Neuron (in vitro differentiated cells): ENCODE measurements at regions not wholly inside any gene's neighbourhood (a gene's known extent, or its start where the extent isn't known, plus 50 kb on each side); places are given as distances from the start of the nearest gene placed in this dataset.
"Not testable (repeated sequence)": the region's sequence is repeated elsewhere in the genome, so short reads cannot be mapped to it uniquely, and the experiment has no call there.

Source experiments
- H2AFZ ChIP-seq: one replicate; pipeline ENCODE4 v1.6.1; 2013; ENCODE audit warnings: low read depth, mild to moderate bottlenecking, inconsistent platforms, low read length, moderate library complexity
- H3K27me3 ChIP-seq: one replicate; pipeline ENCODE4 v1.6.1; 2013; ENCODE audit warnings: low read length; ENCODE audit not compliant: insufficient read depth
- H3K36me3 ChIP-seq: one replicate; pipeline ENCODE4 v1.6.1; 2013; ENCODE audit warnings: low read length; ENCODE audit not compliant: insufficient read depth
- H3K4me1 ChIP-seq: one replicate; pipeline ENCODE4 v1.6.1; 2013; ENCODE audit warnings: low read length; ENCODE audit not compliant: insufficient read depth
- H3K4me3 ChIP-seq: 2 replicates; pipeline ENCODE4 v1.5.1; 2013; ENCODE audit warnings: mild to moderate bottlenecking, low read length, moderate library complexity
- H3K9me3 ChIP-seq: one replicate; pipeline ENCODE4 v1.6.1; 2013; ENCODE audit warnings: low read length

- Histone ChIP-seq H3K9me3 (no peaks in the 10 kb centered on the region), H2AFZ (no peak overlapping the region), H3K27me3 (no peaks in the 10 kb centered on the region), H3K4me1 (no peaks in the 10 kb centered on the region), H3K4me3 (no peak overlapping the region), H3K36me3 (no peaks in the 10 kb centered on the region)
These were observed 80.9 kb upstream of the SEMA3C start for GRCh38 chr7:80999771-81000170.

DNA sequence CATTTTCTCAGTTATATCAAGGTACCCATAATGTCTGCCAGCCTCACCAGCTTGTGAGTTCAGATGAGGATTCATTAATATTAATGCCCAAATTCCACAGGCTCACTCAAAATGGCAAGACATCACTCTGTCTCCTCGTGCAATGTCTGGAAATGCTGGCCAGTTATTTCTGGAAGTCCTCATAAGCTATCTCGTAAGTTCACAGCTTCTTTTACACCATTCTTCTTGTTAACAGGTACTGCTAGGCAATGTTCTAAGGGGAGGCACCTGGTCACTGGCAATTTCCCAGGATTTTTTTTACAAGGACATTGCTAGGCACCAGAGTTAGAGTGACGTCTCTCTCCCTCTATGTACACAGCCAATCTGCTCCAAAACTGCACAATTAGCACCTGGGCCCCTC is 80.2 kb upstream of the SEMA3C start:
- Histone ChIP-seq H2AFZ (no peak overlapping the region), H3K4me3 (no peak overlapping the region), H3K27me3 (no peaks in the 10 kb centered on the region), H3K36me3 (no peaks in the 10 kb centered on the region), H3K9me3 (no peaks in the 10 kb centered on the region), H3K4me1 (no peaks in the 10 kb centered on the region)

GRCh38 chr7:80997841-80998240 is 79.0 kb upstream of the SEMA3C start:
- Histone ChIP-seq H3K36me3 (no peaks in the 10 kb centered on the region), H2AFZ (no peak overlapping the region), H3K4me1 (no peaks in the 10 kb centered on the region), H3K27me3 (no peaks in the 10 kb centered on the region), H3K9me3 (no peaks in the 10 kb centered on the region), H3K4me3 (no peak overlapping the region)

DNA sequence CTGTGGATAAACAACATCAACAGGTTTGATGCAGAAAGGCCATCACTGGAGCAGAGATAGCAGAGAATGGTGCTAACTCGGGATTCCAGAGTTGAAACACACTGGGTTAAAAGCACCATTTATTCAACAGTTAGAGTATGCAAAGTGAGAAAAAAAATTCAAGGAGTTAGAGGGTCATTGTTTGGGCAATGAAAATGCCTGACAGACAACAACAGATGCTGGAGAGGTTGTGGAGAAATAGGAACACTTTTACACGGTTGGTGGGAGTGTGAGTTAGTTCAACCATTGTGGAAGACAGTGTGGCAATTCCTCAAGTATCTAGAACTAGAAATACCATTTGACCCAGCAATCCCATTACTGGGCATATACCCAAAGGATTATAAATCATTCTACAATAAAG is 77.4 kb upstream of the SEMA3C start:
- not testable (repeated sequence) for H3K36me3 ChIP-seq, H3K9me3 ChIP-seq, H3K4me1 ChIP-seq, H3K27me3 ChIP-seq, H3K4me3 ChIP-seq, H2AFZ ChIP-seq

GRCh38 chr7:80991654-80992053 is 72.8 kb upstream of the SEMA3C start:
- Histone ChIP-seq H3K36me3 (no peaks in the 10 kb centered on the region), H3K4me1 (no peaks in the 10 kb centered on the region), H3K27me3 (no peaks in the 10 kb centered on the region), H3K9me3 (no peaks in the 10 kb centered on the region), H2AFZ (no peak overlapping the region), H3K4me3 (no peak overlapping the region)

DNA sequence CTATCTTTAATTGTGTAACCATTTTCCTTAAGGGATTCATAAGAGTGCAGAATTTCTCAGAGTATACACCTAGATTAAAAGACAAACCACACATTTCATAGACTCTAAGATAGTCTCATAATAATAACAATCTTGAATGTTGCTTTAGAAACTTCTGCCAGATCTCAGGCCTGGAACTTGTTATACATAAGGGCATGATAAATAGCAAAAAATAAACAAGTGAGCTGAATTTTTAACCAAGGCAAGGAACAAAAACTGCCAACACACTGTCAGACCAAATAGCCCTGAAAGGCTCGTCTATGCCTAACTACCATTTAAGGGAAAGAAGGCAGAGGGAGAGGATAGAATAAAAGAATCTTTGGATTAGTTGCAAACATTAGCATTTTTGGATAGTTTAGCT is 65.8 kb upstream of the SEMA3C start:
- no peaks in the 10 kb centered on the region for H3K4me1 ChIP-seq
- no peaks in the 10 kb centered on the region for H3K9me3 ChIP-seq
- no peaks in the 10 kb centered on the region for H3K27me3 ChIP-seq
- H2AFZ ChIP-seq: no peak overlapping the region
- H3K4me3 ChIP-seq: no peak overlapping the region
- H3K36me3 ChIP-seq: no peaks in the 10 kb centered on the region

GRCh38 chr7:80981405-80981804 is 62.6 kb upstream of the SEMA3C start:
- Histone ChIP-seq H3K9me3 (peaks cover 2% of the 10 kb centered on the region), H3K36me3 (no peaks in the 10 kb centered on the region), H3K4me1 (no peaks in the 10 kb centered on the region), H3K27me3 (no peaks in the 10 kb centered on the region), H3K4me3 (no peak overlapping the region), H2AFZ (no peak overlapping the region)

- H2AFZ ChIP-seq: no peak overlapping the region
- H3K4me3 ChIP-seq: no peak overlapping the region
- no peaks in the 10 kb centered on the region for H3K36me3 ChIP-seq
- no peaks in the 10 kb centered on the region for H3K4me1 ChIP-seq
- H3K9me3 ChIP-seq: peaks cover 2% of the 10 kb centered on the region
- no peaks in the 10 kb centered on the region for H3K27me3 ChIP-seq
These were observed 58.9 kb upstream of the SEMA3C start for GRCh38 chr7:80977751-80978150.

GRCh38 chr7:80974396-80975358 is 55.8 kb upstream of the SEMA3C start:
- Histone ChIP-seq H3K4me3 (no peak overlapping the region), H2AFZ (no peak overlapping the region), H3K36me3 (no peaks in the 10 kb centered on the region), H3K9me3 (peaks cover 2% of the 10 kb centered on the region), H3K27me3 (no peaks in the 10 kb centered on the region), H3K4me1 (no peaks in the 10 kb centered on the region)

DNA sequence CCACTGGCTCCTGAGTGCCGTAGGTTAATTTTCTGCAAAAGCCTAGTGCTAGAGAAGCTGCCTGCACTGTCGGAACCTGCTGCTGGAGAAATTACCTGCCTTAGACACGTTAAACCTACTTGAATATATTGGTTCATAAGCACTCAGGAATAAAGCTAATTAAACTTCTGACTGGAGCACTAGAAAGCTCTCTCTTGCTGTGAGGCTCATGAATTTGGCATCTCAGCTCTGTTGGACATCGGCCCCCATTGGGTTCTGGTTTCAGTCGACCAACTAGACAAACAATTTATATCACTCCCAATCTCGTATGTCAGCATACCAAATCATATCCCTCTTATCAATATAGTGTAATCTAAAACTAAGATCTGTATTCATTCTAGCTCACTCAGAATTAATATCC is 52.4 kb upstream of the SEMA3C start:
- Histone ChIP-seq H3K9me3 (no peaks in the 10 kb centered on the region), H3K4me3 (no peak overlapping the region)

More for the DNA sequence above, 52.4 kb upstream of the SEMA3C start:
- no peaks in the 10 kb centered on the region for H3K4me1 ChIP-seq
- no peak overlapping the region for H2AFZ ChIP-seq
- H3K27me3 ChIP-seq: no peaks in the 10 kb centered on the region
- H3K36me3 ChIP-seq: no peaks in the 10 kb centered on the region
